DOHH2 (cell line): ENCODE measurements at regions not wholly inside any gene's neighbourhood (a gene's known extent, or its start where the extent isn't known, plus 50 kb on each side); places are given as distances from the start of the nearest gene placed in this dataset.

ENCODE experiments used
- H3F3A ChIP-seq: fragments of 200-600 bp; sonication (generic), shearing (Covaris generic); 2 replicates; pipeline ENCODE4 v1.6.0; 2016; ENCODE audit warnings: antibody characterized with exemption, mild to moderate bottlenecking; ENCODE audit not compliant: control insufficient read depth, insufficient read depth
- H3K27ac ChIP-seq: fragments of 200-600 bp; sonication (generic); 2 replicates; pipeline ENCODE4 v1.5.1; 2014; ENCODE audit warnings: low read depth, mild to moderate bottlenecking, low read length, moderate library complexity
- H3K27me3 ChIP-seq: fragments of 200-600 bp; sonication (generic); 2 replicates; pipeline ENCODE4 v1.6.1; 2014; ENCODE audit warnings: mild to moderate bottlenecking, low read length, mixed read lengths; ENCODE audit not compliant: control insufficient read depth
- H3K36me3 ChIP-seq: fragments of 200-600 bp; sonication (generic); 2 replicates; pipeline ENCODE4 v1.6.1; 2014; ENCODE audit warnings: mild to moderate bottlenecking, low read length, moderate library complexity, mixed read lengths; ENCODE audit not compliant: control insufficient read depth
- H3K4me1 ChIP-seq: fragments of 200-600 bp; sonication (generic); 2 replicates; pipeline ENCODE4 v1.6.1; 2014; ENCODE audit warnings: mild to moderate bottlenecking, low read length, mixed read lengths; ENCODE audit not compliant: control insufficient read depth
- H3K4me2 ChIP-seq: fragments of 200-600 bp; sonication (generic); 2 replicates; pipeline ENCODE4 v1.6.0; 2014; ENCODE audit warnings: mild to moderate bottlenecking, low read length, moderate library complexity
- H3K4me3 ChIP-seq: fragments of 200-600 bp; sonication (generic); 2 replicates; pipeline ENCODE4 v1.5.1; 2014; ENCODE audit warnings: mild to moderate bottlenecking, low read length, mixed read lengths
- H3K79me2 ChIP-seq: fragments of 200-600 bp; sonication (generic); 2 replicates; pipeline ENCODE4 v1.6.1; 2014; ENCODE audit warnings: mild to moderate bottlenecking, low read length, mixed read lengths; ENCODE audit not compliant: control insufficient read depth
- H3K9me2 ChIP-seq: fragments of 200-600 bp; sonication (generic); replicated peaks from 2 replicates; pipeline ENCODE4 v1.6.1; 2014; ENCODE audit warnings: mild to moderate bottlenecking, low read length, mixed read lengths; ENCODE audit not compliant: control insufficient read depth
- H3K9me3 ChIP-seq: fragments of 200-600 bp; sonication (generic); 2 replicates; pipeline ENCODE4 v1.6.1; 2014; ENCODE audit warnings: antibody characterized with exemption, low read length, mixed read lengths; ENCODE audit not compliant: control insufficient read depth, insufficient read depth
- H4K20me1 ChIP-seq: fragments of 200-600 bp; sonication (generic); 2 replicates; pipeline ENCODE4 v1.6.0; 2014; ENCODE audit warnings: low read depth, mild to moderate bottlenecking, antibody characterized with exemption, low read length, moderate library complexity; ENCODE audit not compliant: control insufficient read depth, insufficient read depth
- EZH2phosphoT487 ChIP-seq: fragments of 200-600 bp; sonication (generic); IDR thresholded peaks from 2 replicates; pipeline ENCODE4 v1.6.1; 2017; ENCODE audit warnings: borderline replicate concordance, mild to moderate bottlenecking, antibody characterized with exemption, low read length, moderate library complexity, mixed read lengths
- TF ChIP-seq, protein P1 (sequence below): fragments of 200-600 bp; sonication (generic); IDR thresholded peaks from one replicate; pipeline ENCODE4 v1.5.1; 2014; ENCODE audit warnings: antibody characterized with exemption, mild to moderate bottlenecking, low read depth, low read length; ENCODE audit not compliant: poor library complexity, severe bottlenecking

DNA sequence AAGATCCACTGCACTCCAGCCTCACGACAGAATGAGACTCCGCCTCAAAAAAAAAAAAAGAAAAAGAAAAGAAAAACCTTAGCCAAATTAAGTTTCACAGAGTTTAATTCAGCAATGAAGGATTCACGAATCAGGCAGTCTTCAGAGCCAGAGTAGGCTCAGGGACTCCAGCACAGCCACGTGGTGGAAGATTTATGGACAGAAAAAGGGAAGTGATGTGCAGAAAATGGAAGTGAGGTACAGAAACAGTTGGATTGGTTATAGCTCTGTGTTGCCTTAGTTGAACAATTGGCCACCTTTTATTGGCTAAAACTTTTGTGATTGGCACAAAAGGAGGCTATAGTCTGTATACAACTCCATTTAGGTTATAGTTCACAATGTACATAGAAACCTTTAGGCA lies 256.6 kb downstream of the HS3ST3B1 start:
- H4K20me1 ChIP-seq, result no peaks in the 10 kb centered on the region
- H3K27me3 ChIP-seq, result no peaks in the 10 kb centered on the region
- no peaks in the 10 kb centered on the region for H3F3A ChIP-seq
- H3K4me1 ChIP-seq, result no peaks in the 10 kb centered on the region
- no peak overlapping the region for H3K4me2 ChIP-seq
- no peaks in the 10 kb centered on the region for H3K9me2 ChIP-seq
- no peaks in the 10 kb centered on the region for H3K36me3 ChIP-seq
- H3K9me3 ChIP-seq, result no peaks in the 10 kb centered on the region
- no peaks in the 10 kb centered on the region for H3K79me2 ChIP-seq
- no peak overlapping the region for H3K27ac ChIP-seq
- TF ChIP-seq, protein P1, sequence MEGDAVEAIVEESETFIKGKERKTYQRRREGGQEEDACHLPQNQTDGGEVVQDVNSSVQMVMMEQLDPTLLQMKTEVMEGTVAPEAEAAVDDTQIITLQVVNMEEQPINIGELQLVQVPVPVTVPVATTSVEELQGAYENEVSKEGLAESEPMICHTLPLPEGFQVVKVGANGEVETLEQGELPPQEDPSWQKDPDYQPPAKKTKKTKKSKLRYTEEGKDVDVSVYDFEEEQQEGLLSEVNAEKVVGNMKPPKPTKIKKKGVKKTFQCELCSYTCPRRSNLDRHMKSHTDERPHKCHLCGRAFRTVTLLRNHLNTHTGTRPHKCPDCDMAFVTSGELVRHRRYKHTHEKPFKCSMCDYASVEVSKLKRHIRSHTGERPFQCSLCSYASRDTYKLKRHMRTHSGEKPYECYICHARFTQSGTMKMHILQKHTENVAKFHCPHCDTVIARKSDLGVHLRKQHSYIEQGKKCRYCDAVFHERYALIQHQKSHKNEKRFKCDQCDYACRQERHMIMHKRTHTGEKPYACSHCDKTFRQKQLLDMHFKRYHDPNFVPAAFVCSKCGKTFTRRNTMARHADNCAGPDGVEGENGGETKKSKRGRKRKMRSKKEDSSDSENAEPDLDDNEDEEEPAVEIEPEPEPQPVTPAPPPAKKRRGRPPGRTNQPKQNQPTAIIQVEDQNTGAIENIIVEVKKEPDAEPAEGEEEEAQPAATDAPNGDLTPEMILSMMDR, result no peak
- no peak for TF ChIP-seq EZH2phosphoT487
- H3K4me3 ChIP-seq, result no peak overlapping the region

DNA sequence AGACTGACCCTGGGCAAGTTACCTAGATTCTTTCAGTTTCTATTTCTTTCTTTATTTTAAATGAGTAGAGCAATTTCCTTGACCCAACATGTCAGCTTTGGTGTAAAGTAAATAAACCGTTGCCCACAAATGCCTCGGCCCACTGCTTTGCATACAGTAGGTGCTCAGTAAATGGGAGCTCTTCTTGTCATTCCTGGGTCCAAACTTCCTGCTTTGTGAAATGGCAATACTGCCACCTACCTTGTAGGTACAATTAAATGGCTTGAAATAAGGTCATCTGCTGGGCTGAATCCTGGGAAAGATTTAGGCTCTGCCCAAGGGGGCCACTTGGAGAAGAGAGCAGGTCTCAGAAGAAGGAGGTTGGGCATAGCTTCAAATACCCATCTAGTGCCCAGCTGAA lies 253.0 kb downstream of the HS3ST3B1 start:
- Histone ChIP-seq H3K27ac (no peak overlapping the region), H3K9me3 (no peaks in the 10 kb centered on the region), H3K79me2 (no peaks in the 10 kb centered on the region), H3K4me2 (no peak overlapping the region), H3K9me2 (no peaks in the 10 kb centered on the region), H3K27me3 (no peaks in the 10 kb centered on the region), H3K36me3 (no peaks in the 10 kb centered on the region), H4K20me1 (no peaks in the 10 kb centered on the region), H3K4me3 (no peak overlapping the region), H3F3A (no peaks in the 10 kb centered on the region), H3K4me1 (no peaks in the 10 kb centered on the region)
- TF ChIP-seq, protein P1, result no peak
- TF ChIP-seq EZH2phosphoT487, result no peak

DNA sequence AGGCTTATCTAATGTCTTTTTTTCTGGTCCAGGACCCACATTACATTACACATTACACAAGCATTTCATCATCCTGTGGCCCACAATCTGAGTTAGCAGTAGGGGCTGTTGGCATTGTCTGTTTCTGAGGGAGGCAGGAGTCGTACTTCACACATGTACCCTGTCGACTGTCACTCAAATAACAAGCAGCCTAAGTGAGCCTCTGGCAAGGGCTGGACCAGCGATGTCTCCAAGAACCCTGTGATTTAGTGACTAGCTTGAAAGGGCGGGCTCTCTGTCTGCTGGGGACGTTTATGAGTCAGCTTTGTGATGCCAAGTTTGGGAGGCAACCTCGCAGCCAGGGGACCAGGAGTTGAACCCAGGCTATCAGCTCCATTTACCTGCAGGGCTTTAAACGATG lies 251.4 kb downstream of the HS3ST3B1 start:
- no peaks in the 10 kb centered on the region for H3K9me2 ChIP-seq
- H3K27ac ChIP-seq, result no peak overlapping the region
- H3K4me3 ChIP-seq, result no peak overlapping the region
- no peaks in the 10 kb centered on the region for H3K9me3 ChIP-seq
- no peaks in the 10 kb centered on the region for H3K4me1 ChIP-seq
- H3F3A ChIP-seq, result no peaks in the 10 kb centered on the region
- no peaks in the 10 kb centered on the region for H3K36me3 ChIP-seq
- no peaks in the 10 kb centered on the region for H3K79me2 ChIP-seq
- TF ChIP-seq, protein P1, result no peak
- TF ChIP-seq EZH2phosphoT487, result no peak
- no peaks in the 10 kb centered on the region for H4K20me1 ChIP-seq
- no peak overlapping the region for H3K4me2 ChIP-seq
- H3K27me3 ChIP-seq, result no peaks in the 10 kb centered on the region

DNA sequence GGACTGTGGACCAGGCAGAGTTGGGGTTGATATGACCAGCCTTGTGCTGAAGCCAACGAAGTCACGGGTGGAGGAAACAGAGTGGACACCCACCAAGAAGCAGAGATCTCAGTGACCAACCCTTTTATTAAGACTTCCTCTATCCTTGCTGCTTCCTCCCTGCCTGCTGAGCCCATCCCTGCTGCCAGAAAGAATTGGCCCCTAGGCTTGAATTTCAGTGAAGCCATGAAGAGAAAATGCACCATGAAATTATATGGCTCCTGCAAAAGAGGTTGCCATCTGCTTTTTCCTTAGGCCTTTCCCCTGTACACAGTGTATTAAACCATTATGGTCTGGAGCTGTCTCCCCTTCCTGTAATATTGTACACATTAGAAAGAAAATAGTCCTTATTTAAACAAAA lies 246.7 kb downstream of the HS3ST3B1 start:
- H4K20me1 ChIP-seq, result no peaks in the 10 kb centered on the region
- no peaks in the 10 kb centered on the region for H3K9me2 ChIP-seq
- no peaks in the 10 kb centered on the region for H3F3A ChIP-seq
- no peaks in the 10 kb centered on the region for H3K27me3 ChIP-seq
- TF ChIP-seq EZH2phosphoT487, result no peak
- TF ChIP-seq, protein P1, result no peak
- no peak overlapping the region for H3K4me2 ChIP-seq
- no peaks in the 10 kb centered on the region for H3K79me2 ChIP-seq
- no peaks in the 10 kb centered on the region for H3K4me1 ChIP-seq
- no peak overlapping the region for H3K4me3 ChIP-seq
- H3K27ac ChIP-seq, result no peak overlapping the region
- H3K9me3 ChIP-seq, result no peaks in the 10 kb centered on the region
- H3K36me3 ChIP-seq, result no peaks in the 10 kb centered on the region
